Panc1 (cell line): ENCODE measurements at regions not wholly inside any gene's neighbourhood (a gene's known extent, or its start where the extent isn't known, plus 50 kb on each side); places are given as distances from the start of the nearest gene placed in this dataset.

Source experiments
- ATAC-seq: fragments of 200-7000 bp; cut with Tn5 transposase; 2 replicates; pipeline ENCODE4 v1.9.1; 2020; ENCODE audit warnings: mild to moderate bottlenecking, moderate library complexity
- BruUV-seq: library from RNA; stranded (reverse); fragments of 400-500 nt; replicated peaks from 2 replicates; lab custom pipeline; 2021; lab: Mats Ljungman, UMichigan
- CTCF ChIA-PET: fragments of 300-600 bp; sonication (Branson Sonifier 250); formaldehyde crosslinking; loops from one replicate; lab custom pipeline; 2022; ENCODE audit warnings: antibody characterized with exemption; lab: Charles Lee
- POLR2A ChIA-PET: fragments of 300-600 bp; sonication (Branson Sonifier 250); formaldehyde crosslinking; loops from one replicate; lab custom pipeline; 2022; ENCODE audit warnings: antibody characterized with exemption; lab: Charles Lee
- DNase-seq: peaks from one replicate; pipeline ENCODE4 v3.0.0-alpha.2; 2010; ENCODE audit warnings: low read depth, low spot score
- H3K27ac ChIP-seq: 2 replicates; pipeline ENCODE4 v1.5.1; 2011; ENCODE audit warnings: mild to moderate bottlenecking, low read length, inconsistent platforms
- H3K27me3 ChIP-seq: fragments of 200-500 bp; sonication (Bioruptor generic); 2 replicates; pipeline ENCODE4 v1.6.0; 2014; ENCODE audit warnings: low read length, inconsistent platforms; ENCODE audit not compliant: control insufficient read depth, insufficient read depth
- H3K36me3 ChIP-seq: fragments of 200-500 bp; sonication (Bioruptor generic); 2 replicates; pipeline ENCODE4 v1.5.1; 2014; ENCODE audit warnings: inconsistent platforms, mild to moderate bottlenecking, low read length, moderate library complexity; ENCODE audit not compliant: control insufficient read depth, insufficient read depth
- H3K4me1 ChIP-seq: 2 replicates; pipeline ENCODE4 v1.5.1; 2011; ENCODE audit warnings: inconsistent platforms, mild to moderate bottlenecking, low read length, moderate library complexity; ENCODE audit not compliant: control insufficient read depth, insufficient read depth
- H3K4me3 ChIP-seq, 2 experiments: 2 replicates each; pipeline ENCODE4 v1.5.1; 2011 to 2012; ENCODE audit warnings: low read depth in 2 of 2, low read length in 2 of 2, mild to moderate bottlenecking in 2 of 2, inconsistent platforms in 1 of 2, moderate library complexity in 1 of 2
- H3K9me3 ChIP-seq: fragments of 200-500 bp; sonication (Bioruptor generic); 2 replicates; pipeline ENCODE4 v1.5.1; 2014; ENCODE audit warnings: low read depth, mild to moderate bottlenecking, inconsistent platforms, low read length, moderate library complexity; ENCODE audit not compliant: control insufficient read depth, insufficient read depth
- CTCF ChIP-seq: fragments of 450-650 bp; IDR thresholded peaks from 2 replicates; pipeline ENCODE4 v1.5.1; 2017; ENCODE audit warnings: mild to moderate bottlenecking
- POLR2AphosphoS5 ChIP-seq: IDR thresholded peaks from 2 replicates; pipeline ENCODE4 v1.6.1; 2012; ENCODE audit warnings: mild to moderate bottlenecking, low read depth, low read length, moderate library complexity
- REST ChIP-seq, 2 experiments: IDR thresholded peaks; 2 replicates each; pipeline ENCODE4 v1.6.1; 2011 to 2012; ENCODE audit warnings: low read depth in 2 of 2, control low read depth in 1 of 2, low read length in 1 of 2, mild to moderate bottlenecking in 1 of 2, moderate library complexity in 1 of 2; ENCODE audit not compliant: insufficient read depth in 1 of 2
- SIN3A ChIP-seq: IDR thresholded peaks from 2 replicates; pipeline ENCODE4 v1.6.1; 2012; ENCODE audit warnings: low read depth, mild to moderate bottlenecking, low read length, moderate library complexity, borderline replicate concordance; ENCODE audit not compliant: insufficient read depth
- TCF7L2 ChIP-seq: IDR thresholded peaks from 2 replicates; pipeline ENCODE4 v1.6.1; 2011; ENCODE audit warnings: mild to moderate bottlenecking, low read depth, low read length, inconsistent platforms
- in situ Hi-C: cut with HindIII; loops from 2 replicates; pipeline ENCODE4 v1.10.0; 2016; ENCODE audit warnings: low sequenced_read_pairs, low pct_unique_long_range_greater_than_20kb
- intact Hi-C: fragments of 100-400 bp; cut with micrococcal nuclease; formaldehyde crosslinking; loops from one replicate; pipeline ENCODE4 v1.10.0; 2022; ENCODE audit not compliant: unreplicated experiment

GRCh38 chr14:71602524-71602923 is 329.7 kb upstream of the RGS6 start:
- CTCF ChIA-PET = no interaction called here
- Histone ChIP-seq H3K9me3 (peaks cover 4% of the 10 kb centered on the region; the same call in 1 of the 2 replicates), H3K4me3 (no peak overlapping the region), H3K27ac (no peak overlapping the region), H3K4me1 (no peaks in the 10 kb centered on the region), H3K36me3 (no peaks in the 10 kb centered on the region), H3K27me3 (no peaks in the 10 kb centered on the region)
- BruUV-seq = no TSS peak
- TF ChIP-seq TCF7L2 (no peak), REST (IDR thresholded peaks at IDR 0.05; ENCODE audit: insufficient read depth in 1 of 2, low read depth in 2 of 2, low read length in 1 of 2) (no peak), POLR2AphosphoS5 (no peak), SIN3A (no peak), CTCF (no peak)
- in situ Hi-C loops (no loop called here), intact Hi-C loops (no loop called here)
- POLR2A ChIA-PET = no interaction called here
- DNase-seq = no peak
- no peak for ATAC-seq

- Histone ChIP-seq H3K36me3 (no peaks in the 10 kb centered on the region), H3K9me3 (peaks cover 4% of the 10 kb centered on the region; the same call in 1 of the 2 replicates), H3K27ac (no peak overlapping the region), H3K4me3 (no peak overlapping the region), H3K4me1 (no peaks in the 10 kb centered on the region), H3K27me3 (no peaks in the 10 kb centered on the region)
- intact Hi-C loops (no loop called here), in situ Hi-C loops (no loop called here)
- BruUV-seq = no TSS peak
- no peak for TF ChIP-seq SIN3A
- no peak for TF ChIP-seq REST (IDR thresholded peaks at IDR 0.05; ENCODE audit: insufficient read depth in 1 of 2, low read depth in 2 of 2, low read length in 1 of 2)
- no peak for TF ChIP-seq POLR2AphosphoS5
- no peak for TF ChIP-seq CTCF
- TF ChIP-seq TCF7L2 = no peak
- POLR2A ChIA-PET = interaction anchor here (0.6 kb wide), 1 partner anchor 81 kb away, joined by 4 read pairs; no protein-coding TSS in a partner anchor
- CTCF ChIA-PET = no interaction called here
- ATAC-seq (no peak), DNase-seq (no peak)
Observed at GRCh38 chr14:71604231-71604630, 328.0 kb upstream of the RGS6 start.
